ENCODE measurements at regions not wholly inside any gene's neighbourhood (a gene's known extent, or its start where the extent isn't known, plus 50 kb on each side); places are given as distances from the start of the nearest gene placed in this dataset.

- TF ChIP-seq CTCF (IDR thresholded peaks at IDR 0.05; ENCODE audit: insufficient read depth, low read length) (no peak), GABPA (IDR thresholded peaks at IDR 0.05; ENCODE audit: low read depth) (no peak)
Observed at GRCh38 chr1:232134365-232134764, 495.6 kb downstream of the SIPA1L2 start.
